GM21447 (cell line): ENCODE measurements at regions not wholly inside any gene's neighbourhood (a gene's known extent, or its start where the extent isn't known, plus 50 kb on each side); places are given as distances from the start of the nearest gene placed in this dataset.

ENCODE experiments used
- ATAC-seq: cut with Tn5 transposase; IDR thresholded peaks from one replicate; pipeline ENCODE4 v1.9.1; 2021; ENCODE audit not compliant: unreplicated experiment

DNA sequence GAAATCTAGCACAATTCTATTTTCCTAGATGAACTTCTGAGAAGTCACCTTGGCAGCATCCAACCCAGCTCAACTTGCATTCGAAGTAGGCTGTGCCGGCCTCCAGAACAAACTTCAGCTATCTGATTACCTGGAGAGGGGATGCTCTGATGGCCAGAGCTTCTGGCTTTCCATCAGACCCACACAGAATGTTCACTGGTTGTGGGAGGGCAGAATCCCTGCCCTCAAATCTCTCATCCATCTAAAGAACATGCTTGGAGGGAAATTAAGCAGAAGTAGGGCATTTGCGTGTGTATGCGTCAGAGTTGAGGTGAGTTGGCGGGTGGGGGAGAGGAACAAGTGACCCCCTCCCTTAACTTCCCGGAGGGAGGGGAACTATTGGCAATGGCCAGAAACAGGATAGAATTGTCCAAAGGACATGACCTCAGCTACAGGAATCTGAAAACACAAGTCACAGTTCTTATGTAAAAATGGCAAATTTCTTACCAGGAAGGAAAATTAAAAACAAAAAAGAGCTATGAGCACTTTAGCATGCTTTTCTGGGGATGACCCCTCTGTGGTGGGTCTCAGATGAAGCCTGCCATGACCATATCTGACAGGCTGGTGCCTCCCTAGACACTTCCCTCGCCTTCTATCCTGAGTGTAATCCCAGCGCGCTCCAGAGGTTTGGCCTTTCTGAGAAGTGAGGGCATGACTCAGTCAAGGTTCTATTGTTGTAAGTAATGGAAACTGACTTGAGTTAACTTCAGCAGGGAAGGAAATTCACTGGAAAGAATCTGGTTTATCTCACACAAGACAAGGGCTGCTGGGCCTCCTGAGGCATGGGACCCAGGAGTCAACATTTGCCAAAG lies 278.8 kb downstream of the RPS24 start:
- ATAC-seq, result no peak

DNA sequence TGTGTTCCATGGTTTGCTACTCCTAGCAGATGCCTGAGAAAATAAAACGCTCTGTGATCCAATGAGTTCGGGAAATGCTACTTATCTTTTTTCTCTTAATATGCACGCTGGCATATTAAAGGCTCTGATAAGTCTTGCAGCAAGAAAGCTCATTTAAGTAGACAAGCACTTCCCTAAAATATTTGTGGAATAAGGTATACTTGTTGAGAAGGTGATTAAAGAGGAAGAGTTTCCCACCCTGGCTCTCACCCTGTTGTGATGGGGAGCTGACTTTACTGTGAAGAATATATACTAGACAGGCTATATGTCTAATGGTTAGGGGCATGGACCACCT lies 279.4 kb downstream of the RPS24 start:
- no peak for ATAC-seq

DNA sequence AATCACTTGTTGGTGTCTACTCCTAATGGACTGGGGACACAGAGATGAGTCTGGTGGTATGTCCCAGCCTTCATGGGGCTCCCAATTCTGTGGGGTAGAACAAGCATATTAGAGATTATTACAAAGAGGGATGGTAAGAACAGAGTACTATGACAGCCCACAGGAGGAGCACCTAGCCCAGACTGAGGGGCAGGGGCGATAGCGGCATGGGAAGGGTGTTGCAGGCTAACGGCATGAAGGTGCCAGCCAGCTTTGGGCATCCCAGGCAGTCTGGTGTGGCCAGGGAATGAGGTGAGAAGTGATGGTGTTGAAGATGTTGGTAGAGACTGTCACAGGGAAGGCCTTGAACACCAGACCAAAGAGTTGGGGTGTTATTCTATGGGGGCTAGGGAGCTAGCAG lies 280.0 kb downstream of the RPS24 start:
- no peak for ATAC-seq

DNA sequence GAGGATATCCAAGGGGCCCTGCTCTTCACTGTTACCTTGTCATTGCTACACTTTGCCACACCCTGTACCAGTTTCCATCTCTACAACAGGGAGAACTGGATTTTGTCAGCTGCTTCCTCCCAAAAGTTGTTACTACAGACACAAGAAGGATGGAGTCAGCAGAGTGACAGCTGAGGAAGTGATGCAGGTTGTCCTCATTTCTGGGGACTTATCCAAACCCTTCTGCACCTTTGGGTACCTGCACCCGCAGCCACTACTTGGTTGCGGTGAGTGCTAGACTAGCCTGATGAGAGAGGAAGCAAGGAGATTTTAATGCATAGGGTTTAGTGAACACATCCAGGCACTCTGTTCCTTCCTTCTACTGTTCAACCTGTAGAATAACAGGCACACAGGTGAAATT lies 281.0 kb downstream of the RPS24 start:
- ATAC-seq, result no peak

DNA sequence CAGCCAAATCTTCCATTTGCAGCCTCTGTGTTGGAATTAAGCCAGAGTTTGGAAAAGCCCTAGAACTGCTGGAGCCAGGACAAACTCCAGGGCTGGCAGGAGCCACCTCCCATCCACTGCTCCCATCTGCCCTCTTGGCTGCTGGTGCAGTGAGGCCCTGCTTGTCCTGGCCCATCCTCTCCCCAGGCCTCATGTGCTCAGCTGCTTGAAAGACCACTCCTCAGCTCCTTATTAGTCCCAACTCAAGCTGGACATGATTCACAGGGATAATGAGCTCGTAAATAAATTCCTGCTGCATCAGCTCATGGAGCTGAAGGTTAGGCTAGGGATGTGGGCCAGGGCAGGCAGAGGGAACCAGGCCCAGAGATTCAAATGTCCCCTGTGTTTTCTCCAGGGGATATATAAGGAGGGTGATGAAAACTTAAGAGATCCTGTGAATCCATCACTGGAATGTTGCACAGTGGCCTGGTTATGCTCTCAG lies 282.8 kb downstream of the RPS24 start:
- no peak for ATAC-seq

DNA sequence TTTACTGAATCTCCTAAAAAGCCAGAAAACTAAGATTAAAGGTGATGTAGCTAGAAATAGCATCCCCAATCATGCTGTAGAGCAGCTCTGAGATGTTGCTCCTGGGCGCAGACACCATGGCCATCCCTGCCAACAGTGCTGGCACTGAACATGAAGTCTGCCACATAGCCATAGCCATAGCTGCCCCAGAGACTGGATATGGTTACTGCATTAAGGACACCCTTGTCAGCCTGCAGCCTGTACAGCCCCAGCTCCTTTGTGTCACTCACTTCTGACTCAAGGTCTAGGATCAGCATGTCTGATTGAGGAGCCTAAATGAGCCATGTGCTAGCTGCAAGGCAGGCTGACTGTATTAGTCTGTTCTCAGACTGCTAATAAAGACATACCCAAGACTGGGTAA lies 284.6 kb downstream of the RPS24 start:
- no peak for ATAC-seq

DNA sequence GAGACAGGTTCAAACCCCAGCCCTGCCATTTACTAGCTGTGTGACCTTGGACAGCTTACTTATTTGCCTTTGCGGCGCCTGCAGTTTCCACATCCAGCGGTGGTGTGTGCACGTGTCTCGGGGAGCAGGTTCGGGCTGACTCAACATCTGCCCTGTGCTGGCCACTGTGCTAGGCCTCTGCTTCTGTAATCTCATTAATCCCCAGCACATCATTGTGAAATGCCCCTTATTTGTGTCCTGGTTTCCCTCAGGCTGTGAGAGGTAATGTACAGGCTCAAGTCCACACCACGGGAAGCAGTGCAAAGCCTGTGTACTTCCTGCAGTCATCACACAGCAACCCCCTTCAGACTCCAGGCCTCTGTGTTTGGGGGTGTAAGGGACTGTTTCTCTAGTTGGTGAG lies 285.7 kb downstream of the RPS24 start:
- no peak for ATAC-seq

DNA sequence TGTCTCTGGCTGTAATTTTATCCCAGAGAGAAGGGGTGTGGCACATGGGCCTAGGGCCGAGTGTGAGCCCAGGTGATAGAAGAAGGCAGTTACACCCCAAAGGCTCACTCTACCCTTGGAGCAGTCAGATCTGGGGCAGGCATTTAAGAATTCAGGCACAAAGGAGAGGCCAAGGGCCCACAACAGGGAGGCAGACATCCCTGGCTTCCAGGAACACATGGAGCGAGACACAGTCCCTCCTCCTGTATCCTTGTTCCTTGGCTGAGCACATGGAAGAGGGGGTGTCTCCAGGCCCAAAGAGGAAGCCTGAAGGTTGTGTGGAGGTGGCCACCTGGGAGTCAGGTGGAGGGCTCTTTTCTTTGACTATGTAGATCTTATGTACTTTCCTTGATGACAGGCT lies 286.2 kb downstream of the RPS24 start:
- no peak for ATAC-seq

DNA sequence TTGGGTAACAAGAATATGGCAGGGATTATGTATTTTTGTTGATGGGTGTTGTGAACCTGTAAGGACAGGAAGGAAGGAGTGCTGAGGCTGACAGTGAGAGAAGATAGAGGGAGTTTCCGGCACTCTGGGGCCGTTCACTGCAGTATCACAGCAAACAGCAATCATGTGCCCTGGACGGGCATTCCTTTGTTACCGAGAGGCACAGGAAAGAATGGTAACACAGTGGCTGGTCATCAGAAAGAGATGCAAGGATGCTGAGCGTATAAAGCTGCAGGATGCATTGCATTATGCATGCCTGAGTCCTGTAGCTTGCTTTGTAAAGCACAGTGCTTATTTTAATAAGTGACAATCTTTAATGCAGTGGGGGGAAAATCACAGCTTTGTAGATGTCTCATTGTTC lies 286.8 kb downstream of the RPS24 start:
- ATAC-seq, result no peak

DNA sequence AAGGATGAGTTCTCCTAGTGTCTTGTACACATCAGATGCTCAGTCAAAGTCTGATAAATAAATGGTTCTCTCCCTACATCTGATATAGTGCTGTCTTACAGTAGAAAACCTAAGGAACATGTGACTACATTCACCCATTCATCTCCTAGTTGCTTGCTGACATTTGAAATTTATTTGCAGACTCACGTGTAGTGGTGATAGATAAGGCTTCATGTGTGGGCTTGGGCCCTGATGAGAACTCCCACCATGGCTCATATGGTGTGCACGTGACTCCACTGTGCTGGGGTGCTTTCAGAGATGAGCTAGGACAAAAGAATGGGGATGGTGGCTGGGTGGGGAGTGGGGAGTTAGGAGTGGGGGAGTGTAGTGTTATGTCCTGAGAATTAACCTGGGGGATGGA lies 287.3 kb downstream of the RPS24 start:
- no peak for ATAC-seq

DNA sequence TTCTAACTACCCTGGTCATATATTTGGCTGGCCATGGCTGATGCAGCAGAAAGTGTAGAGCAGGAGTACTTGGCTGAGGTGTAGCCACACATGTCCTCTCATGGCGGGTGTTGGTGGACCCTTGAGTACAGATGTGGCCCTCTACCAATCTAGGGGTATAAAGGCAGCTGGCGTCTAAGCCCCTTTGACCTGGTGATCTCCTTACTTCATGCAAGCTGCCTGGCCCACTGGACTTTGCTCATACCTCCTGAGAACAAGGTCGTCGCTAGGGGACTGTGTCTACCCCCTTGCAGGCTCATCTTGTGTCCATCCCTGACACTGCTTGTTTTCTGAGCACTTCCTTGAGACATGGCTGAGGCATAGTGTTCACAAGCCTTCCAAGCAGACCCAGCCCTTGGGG lies 287.8 kb downstream of the RPS24 start:
- ATAC-seq, result no peak

DNA sequence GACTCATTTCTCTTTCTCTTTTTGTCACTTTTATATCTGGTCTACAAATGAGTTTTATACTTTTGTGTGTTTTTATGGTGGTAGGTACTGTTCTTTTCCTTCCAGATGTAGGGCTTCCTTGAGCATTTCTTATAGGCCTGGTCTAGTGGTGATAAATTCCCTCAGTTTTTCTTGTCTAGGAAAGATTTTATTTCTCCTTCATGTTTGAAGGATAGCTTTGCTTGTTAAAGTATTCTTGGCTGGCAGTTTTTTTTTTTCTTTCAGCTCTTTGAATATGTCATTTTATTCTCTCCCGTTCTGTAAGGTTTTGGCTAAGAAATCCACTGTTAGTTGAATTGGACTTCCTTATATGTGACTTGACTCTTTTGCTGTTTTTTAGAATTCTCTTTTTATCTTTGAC lies 292.7 kb downstream of the RPS24 start:
- ATAC-seq, result no peak

DNA sequence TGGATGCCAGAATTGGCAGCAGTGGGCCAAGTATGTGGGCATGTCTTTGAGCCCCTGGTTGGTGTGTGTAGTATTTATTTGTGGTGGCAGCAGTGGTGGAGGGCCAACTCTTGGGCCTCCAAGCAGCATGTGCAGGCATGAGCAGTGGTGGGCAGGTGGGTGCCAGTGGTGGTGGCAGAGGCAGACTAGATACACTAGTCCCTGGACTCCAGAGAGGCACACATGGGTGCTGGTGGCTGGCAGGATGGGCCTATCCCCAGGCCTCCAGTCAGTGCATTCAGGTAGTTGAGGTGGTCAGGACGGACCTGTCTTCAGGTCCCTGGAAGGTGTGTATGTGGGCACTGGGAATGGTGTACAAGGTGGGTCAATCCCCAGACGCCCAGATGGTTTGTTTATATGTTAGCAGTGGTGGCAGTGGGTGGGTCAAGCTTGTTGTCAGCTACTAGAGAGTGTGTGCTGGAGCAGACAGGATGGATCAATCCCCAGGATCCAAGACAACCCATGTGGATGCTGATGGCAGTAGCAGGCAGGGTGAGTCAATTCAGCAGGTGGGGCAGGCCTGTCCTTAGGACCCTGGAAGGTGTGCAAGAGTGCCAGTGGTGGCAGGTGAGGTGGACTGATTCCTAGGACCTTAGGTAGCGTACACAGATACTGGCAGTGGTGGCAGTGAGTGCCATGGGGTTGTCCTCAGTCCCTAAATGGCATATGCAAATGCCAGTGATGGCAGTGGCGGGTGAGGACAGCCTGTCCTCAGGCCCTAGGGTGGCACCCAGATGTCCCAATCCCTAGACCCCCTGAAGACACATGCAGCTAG lies 294.3 kb downstream of the RPS24 start:
- ATAC-seq, result no peak

DNA sequence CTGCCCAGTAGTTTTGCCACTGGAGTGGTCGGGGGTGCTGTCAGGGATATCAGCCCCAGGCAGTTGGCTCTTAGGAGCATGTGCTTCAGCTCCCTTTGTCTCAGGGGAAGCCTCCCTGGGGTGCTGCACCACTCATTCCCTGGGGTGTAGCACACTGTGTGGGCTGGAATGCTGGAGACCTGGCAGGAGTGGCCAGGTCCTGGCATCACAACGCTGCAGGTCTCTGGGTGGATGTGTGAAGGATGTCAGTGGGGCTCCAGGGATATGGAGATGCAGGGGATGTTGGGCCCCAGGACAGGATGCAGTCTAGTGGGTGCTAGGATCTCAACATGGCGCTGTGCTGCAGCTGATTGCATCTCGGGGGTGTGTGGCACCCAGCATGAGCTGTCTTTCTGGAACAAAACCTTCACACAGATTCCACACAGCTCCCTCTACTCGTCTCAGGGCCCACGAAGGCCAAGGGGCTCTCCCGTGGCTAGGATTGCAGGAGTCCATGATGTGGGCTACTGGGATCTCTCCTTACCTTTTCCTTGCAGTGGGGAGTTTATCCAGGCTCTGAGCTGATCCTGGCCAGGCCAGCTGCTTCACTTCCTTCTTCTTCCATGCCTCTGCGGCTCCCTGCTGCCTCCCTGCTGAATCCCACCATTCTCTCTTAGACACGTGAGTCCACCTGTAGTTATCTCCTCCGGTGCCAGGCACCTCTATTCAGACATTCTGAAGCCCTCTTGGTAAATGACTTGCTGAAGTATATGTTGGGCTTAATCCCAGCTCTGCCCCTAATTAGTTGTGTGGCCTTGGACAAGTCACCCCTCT lies 295.1 kb downstream of the RPS24 start:
- ATAC-seq, result no peak

DNA sequence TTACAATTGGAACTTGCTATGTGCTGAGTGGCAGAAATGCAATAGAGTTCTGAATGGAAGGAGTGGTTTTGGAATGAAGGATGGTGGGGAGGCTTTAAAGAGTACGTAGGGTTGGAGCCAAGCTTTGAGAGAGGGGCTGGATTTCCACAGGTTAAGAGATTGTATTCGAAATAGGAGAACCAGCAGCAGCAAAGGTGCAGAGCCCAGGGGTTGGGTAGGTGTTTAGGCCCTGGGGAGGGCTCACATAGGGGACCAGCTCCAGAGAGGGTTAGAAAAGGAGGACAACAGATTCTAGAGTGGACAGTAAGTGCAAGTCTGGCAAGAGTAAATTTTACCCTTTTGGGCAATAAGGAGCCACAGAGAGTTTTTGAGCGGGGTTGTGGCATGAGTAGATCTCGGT lies 297.2 kb downstream of the RPS24 start:
- no peak for ATAC-seq

DNA sequence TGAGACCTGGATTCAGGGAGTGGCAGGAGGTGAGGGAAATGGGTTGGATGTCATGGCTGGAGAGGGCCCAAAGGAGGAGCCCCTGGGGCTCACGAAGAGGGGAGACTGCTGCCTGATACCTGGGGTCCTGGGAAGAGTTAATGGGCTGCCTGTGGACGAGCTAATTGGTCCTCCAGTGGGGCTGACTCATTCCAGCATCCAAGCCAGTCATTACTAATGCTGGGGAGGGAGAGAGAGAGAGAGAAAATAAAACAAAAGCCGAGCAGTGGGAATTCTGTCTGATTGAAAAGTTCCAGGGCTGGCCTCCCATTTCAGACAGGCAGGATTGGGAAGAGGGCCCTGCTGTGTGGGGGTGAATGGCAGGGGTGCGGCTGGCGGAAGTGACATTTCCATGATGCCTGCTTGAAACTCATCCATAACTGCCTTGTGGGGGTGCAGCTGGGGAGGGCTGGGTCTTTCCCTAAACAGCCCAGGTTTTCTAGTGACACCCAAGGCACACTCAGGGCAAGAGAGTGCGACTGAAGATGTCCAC lies 297.8 kb downstream of the RPS24 start:
- ATAC-seq, result no peak

DNA sequence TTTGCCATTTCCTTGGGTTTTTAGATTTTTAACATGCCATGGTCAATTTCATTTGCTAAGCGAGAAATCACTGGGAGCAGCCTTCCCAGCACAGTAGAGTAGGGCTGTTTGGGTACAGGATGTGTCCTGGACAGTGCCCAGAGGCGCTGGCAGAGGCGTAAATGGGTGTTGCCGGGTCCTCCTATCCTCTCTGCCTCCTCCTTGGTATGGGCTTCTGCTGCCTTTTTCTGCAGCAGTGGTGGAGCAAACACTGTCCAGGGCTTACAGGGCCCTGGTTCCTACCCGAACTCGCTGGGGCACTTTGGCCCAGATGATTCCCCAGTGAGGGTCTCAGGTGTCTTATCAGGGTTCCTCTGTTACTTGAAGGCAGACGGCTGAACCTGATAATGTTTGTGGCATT lies 298.3 kb downstream of the RPS24 start:
- no peak for ATAC-seq

DNA sequence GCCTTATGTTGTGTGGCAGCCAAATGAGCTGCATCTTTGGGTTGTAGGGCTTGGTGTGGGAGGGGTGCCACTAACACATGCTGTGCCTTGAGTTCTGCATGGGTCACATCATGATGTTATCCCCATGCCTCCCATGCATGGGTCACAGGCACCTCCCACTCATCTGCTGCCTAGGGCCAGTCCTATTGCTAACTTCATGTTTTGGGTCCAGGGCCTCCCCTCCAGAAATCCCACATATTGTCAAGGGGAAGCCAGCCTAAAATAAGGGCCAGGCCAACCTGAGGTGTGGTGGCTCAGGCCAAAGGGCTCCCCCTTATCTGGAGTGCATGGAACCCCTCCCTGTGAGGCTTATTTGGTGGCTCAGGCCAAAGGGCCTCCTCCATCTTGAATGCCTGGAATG lies 299.0 kb downstream of the RPS24 start:
- ATAC-seq, result no peak

DNA sequence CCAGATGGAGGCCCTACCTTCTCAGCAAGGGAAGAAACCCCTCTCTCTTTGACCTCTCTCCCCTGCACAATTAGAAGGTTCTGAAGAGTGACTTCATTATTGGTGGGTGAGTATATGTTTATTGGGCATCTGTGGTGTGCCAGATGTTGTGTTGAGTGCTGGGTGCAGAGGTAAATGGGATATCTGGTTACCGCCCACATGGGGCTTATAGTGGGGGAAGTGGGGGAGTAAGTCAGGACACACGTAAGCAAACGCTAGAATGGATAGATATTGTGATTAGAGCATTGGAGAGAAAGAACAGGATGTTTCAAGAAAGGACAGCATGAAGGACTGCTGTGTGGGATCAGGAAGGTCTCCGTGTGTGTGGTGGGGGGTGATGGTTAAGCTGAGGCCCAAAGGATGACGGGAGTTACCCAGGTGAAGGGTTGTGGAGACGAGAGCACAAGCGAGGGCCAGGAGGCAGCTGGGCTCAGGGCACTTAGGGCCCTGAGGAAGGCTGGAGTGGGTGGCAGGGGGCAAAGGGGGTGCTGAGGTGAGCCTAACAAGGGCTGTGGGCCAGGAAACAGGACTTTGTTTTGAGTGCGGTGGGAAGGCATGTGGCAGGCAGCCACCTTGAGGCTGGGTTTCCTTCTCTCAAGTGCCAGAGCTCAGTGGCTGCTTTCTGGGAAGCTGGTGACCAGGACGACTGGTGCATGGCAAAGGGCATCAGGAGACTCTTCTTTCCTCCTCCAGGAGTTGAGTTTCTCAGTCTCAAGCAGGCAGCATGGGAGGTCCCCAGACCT lies 299.9 kb downstream of the RPS24 start:
- no peak for ATAC-seq

DNA sequence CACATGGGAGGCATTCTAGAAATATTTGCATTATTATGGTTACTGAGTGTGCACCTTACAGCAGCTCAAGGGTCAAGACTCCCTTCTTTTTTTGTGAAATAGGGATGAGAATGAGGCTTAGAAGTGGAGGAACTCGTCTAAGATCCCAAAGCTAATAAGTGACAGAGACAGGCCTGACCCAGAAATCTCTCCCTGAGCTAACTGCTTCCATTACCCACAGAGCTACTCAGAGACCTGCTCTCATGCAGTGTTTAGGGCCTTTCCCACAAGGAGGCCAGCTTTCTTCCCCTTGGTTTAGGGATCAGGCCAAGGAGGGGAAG lies 301.7 kb downstream of the RPS24 start:
- ATAC-seq, result no peak
